MM.1S (cell line): ENCODE measurements at regions not wholly inside any gene's neighbourhood (a gene's known extent, or its start where the extent isn't known, plus 50 kb on each side); places are given as distances from the start of the nearest gene placed in this dataset.

Experiments
- EZH2phosphoT487 ChIP-seq: fragments of 300-600 bp; sonication (generic); IDR thresholded peaks from 2 replicates; pipeline ENCODE4 v1.6.1; 2018; ENCODE audit warnings: antibody characterized with exemption, low read length
- TF ChIP-seq, protein P1 (sequence below): fragments of 300-600 bp; sonication (generic); IDR thresholded peaks from 2 replicates; pipeline ENCODE4 v1.5.1; 2016; ENCODE audit warnings: antibody characterized with exemption, low read length, mixed read lengths

GRCh38 chr20:12416281-12416680 lies 498.6 kb downstream of the BTBD3 start:
- TF ChIP-seq, protein P1, sequence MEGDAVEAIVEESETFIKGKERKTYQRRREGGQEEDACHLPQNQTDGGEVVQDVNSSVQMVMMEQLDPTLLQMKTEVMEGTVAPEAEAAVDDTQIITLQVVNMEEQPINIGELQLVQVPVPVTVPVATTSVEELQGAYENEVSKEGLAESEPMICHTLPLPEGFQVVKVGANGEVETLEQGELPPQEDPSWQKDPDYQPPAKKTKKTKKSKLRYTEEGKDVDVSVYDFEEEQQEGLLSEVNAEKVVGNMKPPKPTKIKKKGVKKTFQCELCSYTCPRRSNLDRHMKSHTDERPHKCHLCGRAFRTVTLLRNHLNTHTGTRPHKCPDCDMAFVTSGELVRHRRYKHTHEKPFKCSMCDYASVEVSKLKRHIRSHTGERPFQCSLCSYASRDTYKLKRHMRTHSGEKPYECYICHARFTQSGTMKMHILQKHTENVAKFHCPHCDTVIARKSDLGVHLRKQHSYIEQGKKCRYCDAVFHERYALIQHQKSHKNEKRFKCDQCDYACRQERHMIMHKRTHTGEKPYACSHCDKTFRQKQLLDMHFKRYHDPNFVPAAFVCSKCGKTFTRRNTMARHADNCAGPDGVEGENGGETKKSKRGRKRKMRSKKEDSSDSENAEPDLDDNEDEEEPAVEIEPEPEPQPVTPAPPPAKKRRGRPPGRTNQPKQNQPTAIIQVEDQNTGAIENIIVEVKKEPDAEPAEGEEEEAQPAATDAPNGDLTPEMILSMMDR: no peak
- no peak for TF ChIP-seq EZH2phosphoT487
